MG63 (cell line): ENCODE measurements at regions not wholly inside any gene's neighbourhood (a gene's known extent, or its start where the extent isn't known, plus 50 kb on each side); places are given as distances from the start of the nearest gene placed in this dataset.

Experiments
- DNase-seq: peaks from one replicate; pipeline ENCODE4 v3.0.0-alpha.2; 2020
- H3K27me3 ChIP-seq: fragments of 250-450 bp; sonication (Bioruptor Pico); 2 replicates; pipeline ENCODE4 v1.5.1; 2020; ENCODE audit warnings: mild to moderate bottlenecking, moderate library complexity
- H3K36me3 ChIP-seq: fragments of 250-450 bp; sonication (Bioruptor Pico); 2 replicates; pipeline ENCODE4 v1.5.1; 2020; ENCODE audit warnings: mild to moderate bottlenecking, moderate library complexity
- H3K4me3 ChIP-seq: fragments of 250-450 bp; sonication (Bioruptor Pico); 2 replicates; pipeline ENCODE4 v1.5.1; 2020; ENCODE audit warnings: mild to moderate bottlenecking, moderate library complexity
- H3K9me3 ChIP-seq: fragments of 250-450 bp; sonication (Bioruptor Pico); 2 replicates; pipeline ENCODE4 v1.5.1; 2020; ENCODE audit warnings: mild to moderate bottlenecking, moderate library complexity

- DNase-seq = no peak
- H3K27me3 ChIP-seq = no peaks in the 10 kb centered on the region
- H3K9me3 ChIP-seq = no peaks in the 10 kb centered on the region
- no peaks in the 10 kb centered on the region for H3K36me3 ChIP-seq
- no peak overlapping the region for H3K4me3 ChIP-seq
Measured at GRCh38 chr16:73796241-73796640, 500.4 kb upstream of the PSMD7 start.

DNA sequence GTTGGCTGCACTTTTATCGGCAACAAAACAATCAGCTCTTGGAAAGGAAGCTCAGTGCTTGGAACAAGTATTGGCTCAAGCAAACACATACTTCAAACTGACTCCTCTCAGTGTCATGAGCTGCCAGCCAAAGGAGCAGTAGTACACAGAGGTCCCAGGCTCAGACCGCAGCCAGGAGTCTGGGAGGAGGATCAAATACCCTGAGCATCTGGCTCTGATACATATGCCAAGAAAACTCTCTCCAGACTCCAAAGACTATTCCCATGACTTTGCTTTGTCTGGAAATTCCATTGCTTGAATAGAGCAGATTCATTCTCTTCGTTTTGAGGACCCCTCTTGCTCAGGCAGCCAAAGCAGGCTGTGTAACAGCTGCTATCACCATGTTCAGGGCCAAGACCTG lies 501.6 kb upstream of the PSMD7 start:
- no peak overlapping the region for H3K4me3 ChIP-seq
- no peaks in the 10 kb centered on the region for H3K27me3 ChIP-seq
- no peaks in the 10 kb centered on the region for H3K9me3 ChIP-seq
- peak; percentile 87 for DNase-seq
- H3K36me3 ChIP-seq = no peaks in the 10 kb centered on the region

- no peak for DNase-seq
- Histone ChIP-seq H3K36me3 (no peaks in the 10 kb centered on the region), H3K27me3 (no peaks in the 10 kb centered on the region), H3K4me3 (no peak overlapping the region), H3K9me3 (no peaks in the 10 kb centered on the region)
Measured at GRCh38 chr16:73793871-73794437, 502.7 kb upstream of the PSMD7 start.

DNA sequence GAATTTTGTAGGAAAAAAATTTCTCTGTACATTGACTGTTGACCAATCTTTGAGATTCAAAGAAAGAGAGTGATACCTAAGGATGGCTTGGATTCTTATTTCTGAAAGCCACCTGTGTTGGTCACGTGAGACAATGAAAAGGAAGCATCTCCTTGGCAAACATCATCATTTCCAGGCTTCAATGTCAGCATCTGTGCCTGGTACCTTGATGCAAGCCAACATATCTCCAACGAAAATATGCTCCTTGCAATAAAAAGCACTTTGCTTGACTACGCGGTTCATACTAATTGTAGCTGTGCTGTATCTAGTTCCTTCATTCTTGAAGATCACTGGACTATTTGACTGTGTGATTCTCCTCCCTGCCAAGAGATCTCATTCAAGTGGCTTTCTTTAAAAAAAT lies 503.4 kb upstream of the PSMD7 start:
- Histone ChIP-seq H3K9me3 (no peaks in the 10 kb centered on the region), H3K4me3 (no peak overlapping the region), H3K27me3 (no peaks in the 10 kb centered on the region), H3K36me3 (no peaks in the 10 kb centered on the region)
- no peak for DNase-seq

DNA sequence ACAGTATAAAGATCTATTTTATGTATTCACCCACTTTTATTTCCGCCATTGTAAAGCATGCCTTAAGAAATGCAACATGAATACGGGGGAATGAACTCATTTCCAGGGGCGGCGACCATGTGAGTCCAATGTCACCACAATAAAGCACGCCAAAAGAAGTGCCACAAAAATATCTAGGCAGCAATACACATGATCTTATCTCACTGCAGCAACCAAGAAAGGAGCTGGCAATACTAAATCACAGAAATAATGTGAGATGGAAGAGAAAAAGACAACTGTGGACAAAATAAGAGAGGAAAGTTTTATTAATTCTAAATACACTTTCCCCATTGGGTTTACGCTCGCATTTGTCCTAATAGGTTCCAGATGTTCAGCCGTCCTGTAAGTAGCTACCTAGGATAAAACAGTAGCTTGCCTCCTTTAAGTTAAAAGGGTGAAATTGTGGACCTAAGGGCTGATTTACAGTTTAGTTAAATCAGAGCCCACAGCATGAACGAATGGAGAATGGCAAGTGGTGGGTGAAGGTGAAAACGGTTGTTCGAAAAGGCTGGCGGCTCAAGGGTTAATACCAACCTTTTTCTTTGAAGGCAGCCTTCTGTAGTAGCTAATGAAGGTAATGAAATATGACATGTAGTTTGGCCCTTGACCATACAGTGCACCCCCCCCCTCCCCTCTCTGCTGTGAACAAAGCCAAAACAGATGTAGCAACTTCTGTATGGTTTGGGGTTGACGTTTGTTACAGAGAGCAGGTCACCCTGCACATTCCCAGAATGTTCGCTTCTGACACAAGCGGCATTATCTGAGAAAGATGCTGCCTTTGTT lies 504.2 kb upstream of the PSMD7 start:
- no peaks in the 10 kb centered on the region for H3K9me3 ChIP-seq
- no peak overlapping the region for H3K4me3 ChIP-seq
- no peaks in the 10 kb centered on the region for H3K36me3 ChIP-seq
- H3K27me3 ChIP-seq = no peaks in the 10 kb centered on the region
- DNase-seq = no peak

GRCh38 chr16:73781297-73781696 lies 515.3 kb upstream of the PSMD7 start:
- Histone ChIP-seq H3K9me3 (no peaks in the 10 kb centered on the region), H3K36me3 (no peaks in the 10 kb centered on the region), H3K27me3 (no peaks in the 10 kb centered on the region), H3K4me3 (no peak overlapping the region)
- no peak for DNase-seq

DNA sequence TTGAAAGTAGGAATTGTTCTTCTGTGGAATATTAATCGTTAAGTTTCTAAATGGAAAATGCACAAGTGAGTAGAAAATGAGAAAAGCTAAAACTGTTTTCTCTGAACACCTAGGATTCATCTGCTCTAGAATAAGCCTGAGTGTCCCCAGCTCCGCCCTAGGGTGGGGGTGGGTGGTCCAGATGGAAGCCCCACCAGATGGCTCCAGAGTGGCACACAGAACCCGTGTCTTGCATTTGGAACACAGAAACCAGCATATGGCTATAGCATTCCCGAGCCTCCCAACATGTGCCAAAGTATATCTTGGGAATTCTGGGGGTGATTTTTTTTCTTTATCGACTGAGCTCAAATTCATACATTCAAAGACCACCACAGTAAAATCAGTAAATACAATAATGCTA lies 517.7 kb upstream of the PSMD7 start:
- Histone ChIP-seq H3K36me3 (no peaks in the 10 kb centered on the region), H3K27me3 (no peaks in the 10 kb centered on the region), H3K4me3 (no peak overlapping the region), H3K9me3 (no peaks in the 10 kb centered on the region)
- DNase-seq = no peak

- Histone ChIP-seq H3K27me3 (no peaks in the 10 kb centered on the region), H3K36me3 (no peaks in the 10 kb centered on the region), H3K9me3 (no peaks in the 10 kb centered on the region), H3K4me3 (peak overlapping the region; percentile 36)
- no peak for DNase-seq
Measured at GRCh38 chr16:73775841-73776388, 520.7 kb upstream of the PSMD7 start.

- Histone ChIP-seq H3K36me3 (no peaks in the 10 kb centered on the region), H3K27me3 (no peaks in the 10 kb centered on the region), H3K4me3 (no peak overlapping the region), H3K9me3 (no peaks in the 10 kb centered on the region)
- peak; percentile 67 for DNase-seq
Measured at GRCh38 chr16:73771196-73772064, 525.2 kb upstream of the PSMD7 start.

DNA sequence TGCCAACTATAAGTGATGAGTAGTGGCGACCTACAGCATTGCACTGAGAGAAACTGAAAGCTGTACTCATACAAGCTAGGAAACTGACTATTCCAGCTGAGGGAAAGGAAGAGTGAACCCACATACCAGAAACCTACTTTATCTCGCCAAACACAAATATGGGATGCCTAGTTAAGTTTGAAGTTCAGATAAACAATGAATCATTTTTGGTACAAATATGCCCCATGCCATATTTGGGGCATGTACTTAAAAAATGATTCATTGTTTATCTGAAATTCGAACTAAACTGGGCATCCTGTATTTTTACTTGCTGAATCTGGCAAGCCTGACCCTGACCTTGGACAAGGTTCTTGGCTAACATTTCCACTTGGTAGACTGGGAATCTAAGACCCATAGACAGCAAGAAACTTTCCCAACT lies 527.8 kb upstream of the PSMD7 start:
- no peaks in the 10 kb centered on the region for H3K27me3 ChIP-seq
- H3K9me3 ChIP-seq = no peaks in the 10 kb centered on the region
- no peak overlapping the region for H3K4me3 ChIP-seq
- no peaks in the 10 kb centered on the region for H3K36me3 ChIP-seq
- peak; percentile 71 for DNase-seq

DNA sequence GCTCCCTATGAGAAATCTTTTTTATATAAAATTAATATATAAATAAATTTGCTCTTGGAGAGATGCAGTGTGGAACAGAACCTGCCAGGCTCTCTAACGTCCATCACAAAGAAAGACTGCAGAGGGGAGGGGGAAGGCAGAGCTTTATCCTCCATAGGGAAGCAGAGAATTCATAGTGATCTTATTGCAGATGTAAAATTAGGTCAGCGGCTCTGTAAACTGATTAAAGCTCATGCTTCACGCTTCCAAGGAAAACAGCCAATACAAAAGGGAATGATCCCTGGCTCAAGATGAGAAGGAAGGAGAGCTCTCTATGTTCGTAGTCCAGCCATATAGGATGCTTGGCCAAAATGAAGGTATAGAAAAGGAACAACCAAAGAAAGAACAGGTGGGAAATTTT lies 532.3 kb upstream of the PSMD7 start:
- no peaks in the 10 kb centered on the region for H3K9me3 ChIP-seq
- no peaks in the 10 kb centered on the region for H3K27me3 ChIP-seq
- no peak overlapping the region for H3K4me3 ChIP-seq
- DNase-seq = no peak
- no peaks in the 10 kb centered on the region for H3K36me3 ChIP-seq

GRCh38 chr16:73756289-73757178 lies 540.1 kb upstream of the PSMD7 start:
- H3K36me3 ChIP-seq = no peaks in the 10 kb centered on the region
- H3K4me3 ChIP-seq = no peak overlapping the region
- H3K9me3 ChIP-seq = no peaks in the 10 kb centered on the region
- DNase-seq = no peak
- no peaks in the 10 kb centered on the region for H3K27me3 ChIP-seq

DNA sequence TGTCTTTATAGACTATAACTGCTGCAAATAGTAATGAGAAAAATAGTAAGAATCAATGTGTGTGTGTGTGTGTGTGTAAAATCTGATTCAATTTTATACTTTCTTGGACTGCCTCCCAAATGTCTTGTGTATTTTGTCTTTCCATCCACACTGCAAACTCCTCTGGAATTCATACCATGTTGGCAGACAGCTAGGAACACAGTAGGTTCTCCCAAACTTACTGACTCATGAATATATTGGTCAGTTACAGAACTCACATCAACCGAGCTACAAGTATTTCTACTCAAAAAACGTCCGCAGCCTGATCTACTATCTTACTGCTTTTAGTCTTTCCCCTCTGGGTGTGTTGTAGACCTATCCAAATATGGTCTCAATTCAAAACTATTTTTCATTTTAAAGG lies 542.7 kb upstream of the PSMD7 start:
- peak; percentile 43 for DNase-seq
- no peaks in the 10 kb centered on the region for H3K36me3 ChIP-seq
- no peak overlapping the region for H3K4me3 ChIP-seq
- no peaks in the 10 kb centered on the region for H3K27me3 ChIP-seq
- no peaks in the 10 kb centered on the region for H3K9me3 ChIP-seq

GRCh38 chr16:73750639-73751038 lies 546.0 kb upstream of the PSMD7 start:
- Histone ChIP-seq H3K4me3 (no peak overlapping the region), H3K36me3 (no peaks in the 10 kb centered on the region), H3K27me3 (no peaks in the 10 kb centered on the region), H3K9me3 (no peaks in the 10 kb centered on the region)
- no peak for DNase-seq

GRCh38 chr16:73747328-73747727 lies 549.3 kb upstream of the PSMD7 start:
- no peaks in the 10 kb centered on the region for H3K36me3 ChIP-seq
- H3K9me3 ChIP-seq = no peaks in the 10 kb centered on the region
- H3K27me3 ChIP-seq = no peaks in the 10 kb centered on the region
- DNase-seq = no peak
- H3K4me3 ChIP-seq = no peak overlapping the region

GRCh38 chr16:73746554-73746953 lies 550.1 kb upstream of the PSMD7 start:
- DNase-seq = no peak
- H3K9me3 ChIP-seq = no peaks in the 10 kb centered on the region
- H3K27me3 ChIP-seq = no peaks in the 10 kb centered on the region
- H3K4me3 ChIP-seq = no peak overlapping the region
- H3K36me3 ChIP-seq = no peaks in the 10 kb centered on the region
